ENCODE measurements at regions not wholly inside any gene's neighbourhood (a gene's known extent, or its start where the extent isn't known, plus 50 kb on each side); places are given as distances from the start of the nearest gene placed in this dataset.

GRCh38 chr1:229196404-229197264 is 74.3 kb upstream of the RAB4A start:
- ChIA-PET CTCF (no interaction called here), POLR2A (ENCODE audit: unreplicated experiment) (no interaction called here)

GRCh38 chr1:229197265-229197585 is 73.7 kb upstream of the RAB4A start:
- POLR2A ChIA-PET (ENCODE audit: unreplicated experiment) = no interaction called here
- Histone ChIP-seq H3K27me3 (ENCODE audit: insufficient read depth, low read depth) (peaks cover 16% of the 10 kb centered on the region), H3K4me3 (no peak overlapping the region), H4K20me1 (ENCODE audit: insufficient read depth) (no peaks in the 10 kb centered on the region), H3K4me2 (no peak overlapping the region), H3K4me1 (replicated peaks; ENCODE audit: insufficient read depth) (peaks cover 17% of the 10 kb centered on the region), H3K79me2 (ENCODE audit: low read depth) (no peaks in the 10 kb centered on the region), H3K36me3 (ENCODE audit: low read depth) (no peaks in the 10 kb centered on the region), H3F3A (ENCODE audit: insufficient read depth, low read depth) (no peaks in the 10 kb centered on the region), H3K27ac (no peak overlapping the region), H3K9me2 (ENCODE audit: insufficient read depth) (no peaks in the 10 kb centered on the region), H3K9me3 (ENCODE audit: insufficient read depth, low read depth) (no peaks in the 10 kb centered on the region), H2AFZ (no peak overlapping the region)
- TF ChIP-seq CTCF (conservative IDR thresholded peaks at IDR 0.05) = no peak
- no peak for TF ChIP-seq EZH2 (IDR thresholded peaks at IDR 0.05; ENCODE audit: low read depth)
- DNase-seq = no peak
- intact Hi-C loops (cut with micrococcal nuclease; ENCODE audit: unreplicated experiment) = no loop called here
- BruUV-seq (replicated peaks) = no TSS peak
- CTCF ChIA-PET = no interaction called here

More at GRCh38 chr1:229196404-229197264, 74.3 kb upstream of the RAB4A start:
- TF ChIP-seq EZH2 (IDR thresholded peaks at IDR 0.05; ENCODE audit: low read depth) = no peak
- TF ChIP-seq CTCF (conservative IDR thresholded peaks at IDR 0.05) = no peak
- peaks cover 23% of the 10 kb centered on the region for H3K4me1 ChIP-seq (replicated peaks; ENCODE audit: insufficient read depth)
- peaks cover 12% of the 10 kb centered on the region; the same call in 1 of the 2 replicates for H3K27me3 ChIP-seq (ENCODE audit: insufficient read depth, low read depth)
- no peaks in the 10 kb centered on the region for H3K9me3 ChIP-seq (ENCODE audit: insufficient read depth, low read depth)
- no peak overlapping the region for H3K4me2 ChIP-seq
- no TSS peak for BruUV-seq (replicated peaks)
- H3K9me2 ChIP-seq (ENCODE audit: insufficient read depth) = no peaks in the 10 kb centered on the region
- peaks cover 5% of the 10 kb centered on the region; the same call in 1 of the 2 replicates for H3F3A ChIP-seq (ENCODE audit: insufficient read depth, low read depth)
- H3K79me2 ChIP-seq (ENCODE audit: low read depth) = no peaks in the 10 kb centered on the region
- no peak for DNase-seq
- no peaks in the 10 kb centered on the region for H3K36me3 ChIP-seq (ENCODE audit: low read depth)
- intact Hi-C loops (cut with micrococcal nuclease; ENCODE audit: unreplicated experiment) = no loop called here
- no peak overlapping the region for H3K4me3 ChIP-seq
- H3K27ac ChIP-seq = no peak overlapping the region
- H4K20me1 ChIP-seq (ENCODE audit: insufficient read depth) = no peaks in the 10 kb centered on the region
- no peak overlapping the region for H2AFZ ChIP-seq

DNA sequence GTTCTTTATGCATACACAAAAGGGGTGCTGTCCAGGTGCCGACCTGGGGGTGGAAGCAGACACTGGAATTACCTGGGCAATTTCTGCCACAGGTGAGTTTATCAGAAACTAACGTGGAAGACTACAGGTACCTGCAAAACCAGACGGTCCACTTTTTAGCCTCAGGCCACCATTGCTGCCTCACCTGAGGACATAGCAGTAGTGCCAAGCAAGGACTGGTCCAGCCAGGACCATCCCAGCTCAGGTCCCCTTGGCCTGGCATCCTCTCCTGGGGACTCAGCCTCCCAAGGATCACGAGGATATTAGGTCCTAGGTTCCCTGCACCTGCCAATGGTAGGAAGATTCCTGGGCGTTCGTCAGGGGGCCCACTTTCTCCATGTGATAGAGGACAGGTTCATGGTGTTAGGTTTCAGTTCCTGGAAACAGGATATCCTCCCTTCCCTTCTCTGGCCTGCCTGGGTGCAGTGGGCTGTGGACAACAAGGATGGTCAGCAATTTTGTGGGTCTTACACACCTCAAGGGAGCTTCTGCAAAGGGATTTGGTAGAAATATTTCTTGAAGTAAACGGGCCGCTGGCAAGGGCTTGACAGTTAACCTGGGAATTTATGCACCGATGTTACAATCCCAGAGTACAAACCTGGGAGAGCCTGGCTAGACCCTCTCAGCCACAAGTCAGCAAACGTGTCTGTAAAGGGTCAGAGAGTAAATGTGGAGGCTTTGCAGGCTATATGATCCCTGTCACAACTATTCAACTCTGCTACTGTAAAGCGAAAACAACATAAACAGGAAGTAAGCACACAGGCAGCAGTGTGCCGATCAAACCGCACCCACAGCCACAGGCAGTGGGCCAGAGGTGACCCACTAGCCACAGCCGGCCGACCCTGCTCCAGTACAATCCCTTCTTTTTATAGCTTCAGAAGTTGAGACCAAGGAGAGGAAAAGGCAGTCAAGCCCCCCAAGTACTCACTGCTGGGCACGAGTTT is 71.4 kb upstream of the RAB4A start:
- Histone ChIP-seq H2AFZ (no peak overlapping the region), H3K27ac (no peak overlapping the region), H3K79me2 (ENCODE audit: low read depth) (no peaks in the 10 kb centered on the region), H3K36me3 (ENCODE audit: low read depth) (no peaks in the 10 kb centered on the region), H3F3A (ENCODE audit: insufficient read depth, low read depth) (no peaks in the 10 kb centered on the region), H3K27me3 (ENCODE audit: insufficient read depth, low read depth) (peaks cover 32% of the 10 kb centered on the region), H3K4me2 (peak overlapping the region; percentile 74), H3K4me1 (replicated peaks; ENCODE audit: insufficient read depth) (peaks cover 17% of the 10 kb centered on the region), H3K4me3 (peak overlapping the region; percentile 35; the same call in 1 of the 2 replicates), H4K20me1 (ENCODE audit: insufficient read depth) (no peaks in the 10 kb centered on the region), H3K9me2 (ENCODE audit: insufficient read depth) (no peaks in the 10 kb centered on the region), H3K9me3 (ENCODE audit: insufficient read depth, low read depth) (no peaks in the 10 kb centered on the region)
- intact Hi-C loops (cut with micrococcal nuclease; ENCODE audit: unreplicated experiment) = no loop called here
- ChIA-PET CTCF (no interaction called here), POLR2A (ENCODE audit: unreplicated experiment) (no interaction called here)
- peak; percentile 61 to 67 for DNase-seq
- TF ChIP-seq EZH2 (IDR thresholded peaks at IDR 0.05; ENCODE audit: low read depth) = no peak
- no peak for TF ChIP-seq CTCF (conservative IDR thresholded peaks at IDR 0.05)
- no TSS peak for BruUV-seq (replicated peaks)

Measured in PC-9 (cell line).